Brain microvascular endothelial cell (primary cell): ENCODE measurements at regions not wholly inside any gene's neighbourhood (a gene's known extent, or its start where the extent isn't known, plus 50 kb on each side); places are given as distances from the start of the nearest gene placed in this dataset.

ENCODE experiments used
- DNase-seq: peaks from one replicate; pipeline ENCODE4 v3.0.0-alpha.2; 2020
- H3K27ac ChIP-seq: fragments of 250-450 bp; sonication (Bioruptor Pico); 2 replicates; pipeline ENCODE4 v1.5.1; 2020; ENCODE audit warnings: mild to moderate bottlenecking, moderate library complexity
- H3K27me3 ChIP-seq: fragments of 250-450 bp; sonication (Bioruptor Pico); replicated peaks from 2 replicates; pipeline ENCODE4 v1.5.1; 2020; ENCODE audit warnings: mild to moderate bottlenecking
- H3K36me3 ChIP-seq: fragments of 250-450 bp; sonication (Bioruptor Pico); replicated peaks from 2 replicates; pipeline ENCODE4 v1.5.1; 2020; ENCODE audit warnings: mild to moderate bottlenecking
- H3K4me3 ChIP-seq: 2 replicates; pipeline ENCODE4 v1.5.1; 2011; ENCODE audit warnings: low read depth, mild to moderate bottlenecking, control low read depth, low read length, moderate library complexity
- CTCF ChIP-seq: IDR thresholded peaks from 2 replicates; pipeline ENCODE4 v1.5.1; 2011; ENCODE audit warnings: low read depth, mild to moderate bottlenecking, moderate library complexity, low read length, control low read depth, inconsistent platforms; ENCODE audit errors: missing control alignments
- in situ Hi-C: cut with HindIII; loops from 2 replicates; pipeline ENCODE4 v1.10.0; 2017; ENCODE audit warnings: low sequenced_read_pairs, low pct_ligation_motif_present

GRCh38 chr4:31334086-31334910, 614.1 kb downstream of the PCDH7 start:
- in situ Hi-C loops: no loop called here
- no peak for DNase-seq
- TF ChIP-seq CTCF: no peak
- Histone ChIP-seq H3K27ac (no peak overlapping the region), H3K27me3 (no peaks in the 10 kb centered on the region), H3K4me3 (no peak overlapping the region), H3K36me3 (no peaks in the 10 kb centered on the region)

- Histone ChIP-seq H3K27ac (no peak overlapping the region), H3K27me3 (no peaks in the 10 kb centered on the region), H3K36me3 (no peaks in the 10 kb centered on the region), H3K4me3 (no peak overlapping the region)
- no peak for DNase-seq
- no peak for TF ChIP-seq CTCF
- in situ Hi-C loops: no loop called here
Observed at GRCh38 chr4:31338000-31338399, 617.8 kb downstream of the PCDH7 start.

- in situ Hi-C loops: no loop called here
- H3K27ac ChIP-seq: no peak overlapping the region
- no peak overlapping the region for H3K4me3 ChIP-seq
- TF ChIP-seq CTCF: no peak
- no peak for DNase-seq
- no peaks in the 10 kb centered on the region for H3K36me3 ChIP-seq
- H3K27me3 ChIP-seq: no peaks in the 10 kb centered on the region
Observed at GRCh38 chr4:31341601-31342359, 621.6 kb downstream of the PCDH7 start.

GRCh38 chr4:31343061-31343460, 622.9 kb downstream of the PCDH7 start:
- no peak for TF ChIP-seq CTCF

GRCh38 chr4:31349907-31350306, 629.7 kb downstream of the PCDH7 start:
- no peak overlapping the region for H3K27ac ChIP-seq
- TF ChIP-seq CTCF: no peak
- in situ Hi-C loops: no loop called here
- DNase-seq: no peak
- no peaks in the 10 kb centered on the region for H3K27me3 ChIP-seq
- no peaks in the 10 kb centered on the region for H3K36me3 ChIP-seq
- H3K4me3 ChIP-seq: no peak overlapping the region

More at GRCh38 chr4:31343061-31343460, 622.9 kb downstream of the PCDH7 start:
- H3K36me3 ChIP-seq: no peaks in the 10 kb centered on the region
- H3K27me3 ChIP-seq: no peaks in the 10 kb centered on the region
- DNase-seq: no peak
- H3K27ac ChIP-seq: no peak overlapping the region
- H3K4me3 ChIP-seq: no peak overlapping the region
- in situ Hi-C loops: no loop called here
